22Rv1 (cell line): ENCODE measurements at regions not wholly inside any gene's neighbourhood (a gene's known extent, or its start where the extent isn't known, plus 50 kb on each side); places are given as distances from the start of the nearest gene placed in this dataset.

Experiments
- H3K27ac ChIP-seq: fragments of 450-650 bp; 2 replicates; pipeline ENCODE4 v1.5.1; 2017
- ZFX ChIP-seq: fragments of 450-650 bp; IDR thresholded peaks from 2 replicates; pipeline ENCODE4 v1.6.1; 2017; ENCODE audit warnings: antibody characterized with exemption, borderline replicate concordance
- TF ChIP-seq, protein P1 (sequence below): fragments of 450-650 bp; IDR thresholded peaks from 2 replicates; pipeline ENCODE4 v1.5.1; 2017; ENCODE audit warnings: mild to moderate bottlenecking

DNA sequence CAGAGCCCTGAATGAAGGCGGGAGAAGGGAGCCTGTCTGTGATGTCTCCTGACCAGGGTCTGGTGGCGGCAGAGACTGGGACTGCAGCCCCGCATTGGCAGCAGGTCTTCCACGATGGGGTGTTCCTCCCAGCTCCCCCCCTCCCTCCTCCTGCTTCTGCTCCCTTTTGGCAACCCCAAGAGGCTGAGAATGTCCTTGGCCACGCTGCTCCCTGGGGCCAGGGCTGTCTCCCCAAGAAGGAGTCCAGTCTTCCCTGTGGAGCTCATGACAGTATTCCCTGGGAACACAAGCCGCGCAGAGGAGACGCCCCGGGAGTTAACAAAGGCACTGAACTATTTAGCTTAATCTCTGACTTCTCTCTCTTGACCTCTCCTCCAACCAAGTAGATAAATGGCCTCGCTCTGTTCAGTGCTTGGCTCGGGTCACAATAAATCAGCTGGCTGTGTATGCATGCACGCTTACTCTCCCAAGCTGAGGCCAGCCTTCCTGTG is 84.0 kb upstream of the NEURL1B start:
- TF ChIP-seq ZFX = no peak
- TF ChIP-seq, protein P1, sequence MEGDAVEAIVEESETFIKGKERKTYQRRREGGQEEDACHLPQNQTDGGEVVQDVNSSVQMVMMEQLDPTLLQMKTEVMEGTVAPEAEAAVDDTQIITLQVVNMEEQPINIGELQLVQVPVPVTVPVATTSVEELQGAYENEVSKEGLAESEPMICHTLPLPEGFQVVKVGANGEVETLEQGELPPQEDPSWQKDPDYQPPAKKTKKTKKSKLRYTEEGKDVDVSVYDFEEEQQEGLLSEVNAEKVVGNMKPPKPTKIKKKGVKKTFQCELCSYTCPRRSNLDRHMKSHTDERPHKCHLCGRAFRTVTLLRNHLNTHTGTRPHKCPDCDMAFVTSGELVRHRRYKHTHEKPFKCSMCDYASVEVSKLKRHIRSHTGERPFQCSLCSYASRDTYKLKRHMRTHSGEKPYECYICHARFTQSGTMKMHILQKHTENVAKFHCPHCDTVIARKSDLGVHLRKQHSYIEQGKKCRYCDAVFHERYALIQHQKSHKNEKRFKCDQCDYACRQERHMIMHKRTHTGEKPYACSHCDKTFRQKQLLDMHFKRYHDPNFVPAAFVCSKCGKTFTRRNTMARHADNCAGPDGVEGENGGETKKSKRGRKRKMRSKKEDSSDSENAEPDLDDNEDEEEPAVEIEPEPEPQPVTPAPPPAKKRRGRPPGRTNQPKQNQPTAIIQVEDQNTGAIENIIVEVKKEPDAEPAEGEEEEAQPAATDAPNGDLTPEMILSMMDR = no peak
- no peak overlapping the region for H3K27ac ChIP-seq

GRCh38 chr5:172556262-172556661 is 84.8 kb upstream of the NEURL1B start:
- TF ChIP-seq, protein P1 = no peak
- TF ChIP-seq ZFX = no peak
- no peak overlapping the region for H3K27ac ChIP-seq

DNA sequence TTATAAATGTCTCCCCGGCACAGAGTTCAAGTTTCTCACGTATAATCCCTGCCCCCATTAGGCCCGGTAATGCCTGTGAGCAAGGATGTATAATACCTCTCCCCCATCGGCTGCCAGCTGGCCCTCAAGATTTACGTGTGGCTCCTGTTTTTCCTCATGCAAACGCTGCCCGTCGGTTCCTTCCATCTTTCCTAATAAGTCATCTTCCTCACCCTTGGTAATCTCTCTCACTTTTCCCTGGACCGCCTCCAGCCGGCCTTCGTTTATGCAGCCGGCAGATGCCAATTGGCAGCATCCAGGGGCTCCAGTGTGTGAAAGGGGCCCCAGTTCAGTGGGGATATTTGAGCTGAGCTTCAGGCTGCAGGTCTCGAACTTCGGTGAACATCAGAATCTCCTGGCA is 86.5 kb upstream of the NEURL1B start:
- TF ChIP-seq ZFX = no peak
- TF ChIP-seq, protein P1 = no peak
- no peak overlapping the region for H3K27ac ChIP-seq

GRCh38 chr5:172553903-172554302 is 87.2 kb upstream of the NEURL1B start:
- TF ChIP-seq, protein P1 = no peak
- TF ChIP-seq ZFX = no peak

GRCh38 chr5:172553167-172553566 is 87.9 kb upstream of the NEURL1B start:
- no peak for TF ChIP-seq ZFX
- TF ChIP-seq, protein P1 = no peak
- H3K27ac ChIP-seq = no peak overlapping the region

More at GRCh38 chr5:172553903-172554302, 87.2 kb upstream of the NEURL1B start:
- H3K27ac ChIP-seq = no peak overlapping the region

DNA sequence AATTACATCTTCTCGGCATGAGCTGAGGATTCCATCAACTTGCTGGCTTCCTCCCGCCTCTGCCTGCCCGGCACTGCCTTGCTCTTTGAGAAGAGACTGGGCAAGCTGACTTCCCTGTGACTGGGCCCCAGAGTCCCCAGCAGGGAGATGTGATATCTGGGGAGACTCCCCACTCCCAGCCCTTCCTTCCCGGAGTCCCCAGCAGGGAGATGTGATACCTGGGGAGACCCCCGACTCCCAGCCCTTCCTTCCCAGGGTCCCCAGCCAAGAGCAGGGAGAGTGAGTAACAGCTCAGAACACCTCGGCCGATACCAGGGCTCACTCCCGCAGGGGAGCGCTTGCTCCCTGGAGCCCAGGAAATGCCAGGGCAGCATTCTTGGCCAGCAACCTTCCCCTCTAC is 90.1 kb upstream of the NEURL1B start:
- TF ChIP-seq, protein P1 = no peak
- TF ChIP-seq ZFX = no peak

GRCh38 chr5:172550096-172550765 is 90.8 kb upstream of the NEURL1B start:
- TF ChIP-seq, protein P1 = no peak
- no peak for TF ChIP-seq ZFX
- no peak overlapping the region for H3K27ac ChIP-seq

More for the DNA sequence above, 90.1 kb upstream of the NEURL1B start:
- no peak overlapping the region for H3K27ac ChIP-seq
